Endometrial microvascular endothelial cells (primary cell): ENCODE measurements at regions not wholly inside any gene's neighbourhood (a gene's known extent, or its start where the extent isn't known, plus 50 kb on each side); places are given as distances from the start of the nearest gene placed in this dataset.
"Not testable (repeated sequence)": the region's sequence is repeated elsewhere in the genome, so short reads cannot be mapped to it uniquely, and the experiment has no call there.

Source experiments
- in situ Hi-C: cut with HindIII; loops from 2 replicates; pipeline ENCODE4 v1.10.0; 2017; ENCODE audit warnings: low sequenced_read_pairs, low pct_unique_long_range_greater_than_20kb; ENCODE audit errors: inconsistent ontology term

- in situ Hi-C loops, result no loop called here
Observed at GRCh38 chr1:30596470-30596869, 126.9 kb downstream of the MATN1 start.

- in situ Hi-C loops, result no loop called here
Observed at GRCh38 chr1:30589083-30589482, 134.3 kb downstream of the MATN1 start.

DNA sequence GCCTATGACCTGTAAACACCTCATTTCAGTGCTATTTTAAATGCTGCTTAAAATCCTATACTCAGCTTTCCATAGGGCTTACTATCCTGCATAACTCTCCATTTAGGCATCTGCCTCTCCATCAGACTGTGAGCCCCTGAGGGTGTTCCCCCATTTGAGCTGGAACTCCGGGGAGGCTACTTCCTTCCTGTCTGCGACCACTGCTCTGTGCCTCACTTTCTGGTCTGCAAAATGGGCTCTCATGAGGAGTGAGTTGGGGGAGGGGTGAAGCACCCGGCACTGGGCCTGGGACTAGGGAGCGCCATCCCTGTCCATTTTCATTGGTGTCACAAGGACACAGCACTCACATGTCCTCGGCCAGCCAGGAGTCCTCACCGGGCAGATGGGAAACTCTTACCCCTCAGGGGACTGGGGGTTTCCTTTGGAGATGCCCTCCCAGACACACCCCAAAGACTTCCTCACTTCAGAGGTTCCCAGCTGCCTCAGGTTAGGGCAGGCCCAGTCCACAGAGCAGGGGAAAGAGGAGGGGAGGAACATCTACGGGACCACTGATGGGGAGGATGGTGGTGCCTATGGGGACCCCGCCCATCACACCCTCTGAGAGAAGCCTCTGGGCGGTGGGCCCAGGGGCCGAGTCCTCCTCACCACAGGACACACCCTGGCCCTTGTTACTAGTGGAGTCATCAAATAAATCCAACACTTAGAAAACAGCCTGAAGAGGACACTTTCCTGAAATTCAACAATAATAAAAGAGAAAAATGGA is 134.9 kb downstream of the MATN1 start:
- in situ Hi-C loops, result no loop called here

DNA sequence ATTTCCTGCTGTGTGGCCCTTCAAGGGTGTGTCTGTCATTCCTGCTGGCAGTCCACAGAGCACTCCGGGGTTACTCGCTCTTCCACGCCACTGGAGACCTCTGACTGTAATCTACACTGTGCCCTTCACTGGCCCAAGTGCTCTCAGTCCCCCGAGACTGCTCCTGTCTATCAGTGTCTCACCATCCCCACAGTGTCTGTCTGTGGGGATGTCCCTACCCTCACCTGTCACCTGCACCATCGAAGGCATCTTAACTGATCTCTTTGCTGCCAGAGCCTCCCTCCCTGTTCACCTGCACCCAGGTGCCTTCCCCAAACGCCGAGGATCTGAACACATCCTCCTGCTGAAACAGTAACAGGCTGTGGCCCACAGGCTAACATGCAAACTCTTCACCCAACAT is 136.7 kb downstream of the MATN1 start:
- in situ Hi-C loops, result no loop called here

GRCh38 chr1:30579580-30579979 is 143.8 kb downstream of the MATN1 start:
- in situ Hi-C loops, result no loop called here

DNA sequence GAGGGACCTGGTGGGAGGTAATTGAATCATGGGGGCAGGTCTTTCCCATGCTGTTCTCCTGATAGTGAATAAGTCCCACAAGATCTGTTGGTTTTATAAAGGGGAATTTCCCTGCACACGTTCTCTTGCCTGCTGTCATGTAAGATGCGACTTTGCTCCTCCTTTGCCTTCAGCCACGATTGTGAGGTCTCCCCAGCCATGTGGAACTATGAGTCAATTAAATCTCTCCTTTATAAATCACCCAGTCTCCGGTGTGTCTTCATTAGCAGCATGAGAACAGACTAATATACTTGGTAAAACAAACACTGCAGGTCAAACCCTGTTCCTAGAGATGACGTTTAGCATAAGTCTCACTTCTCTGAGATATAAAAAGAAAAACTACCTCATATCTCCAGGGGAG is 148.3 kb downstream of the MATN1 start:
- in situ Hi-C loops, result no loop called here

DNA sequence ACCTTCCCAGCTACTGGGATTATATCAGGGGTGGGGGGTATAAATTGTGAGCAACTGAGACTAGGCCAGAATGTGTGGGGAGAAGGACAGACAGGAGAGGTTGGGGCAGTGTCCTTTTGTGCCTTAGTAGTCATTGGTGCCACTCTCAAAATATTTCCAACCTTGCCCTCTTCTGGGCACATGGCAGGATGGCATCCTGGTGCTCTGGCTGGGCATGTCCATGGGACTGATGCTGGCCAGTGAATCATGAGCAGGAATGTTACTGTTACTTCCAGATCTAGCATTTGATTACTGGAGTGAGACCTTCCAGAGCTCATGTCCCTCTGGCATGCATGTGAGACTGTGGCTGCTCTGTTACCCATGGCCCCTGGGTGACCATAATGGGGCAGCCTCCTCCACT is 151.2 kb downstream of the MATN1 start:
- in situ Hi-C loops, result no loop called here

- in situ Hi-C loops, result no loop called here
Observed at GRCh38 chr1:30571380-30571779, 152.0 kb downstream of the MATN1 start.

GRCh38 chr1:30569384-30569783 is 154.0 kb downstream of the MATN1 start:
- in situ Hi-C loops, result no loop called here

DNA sequence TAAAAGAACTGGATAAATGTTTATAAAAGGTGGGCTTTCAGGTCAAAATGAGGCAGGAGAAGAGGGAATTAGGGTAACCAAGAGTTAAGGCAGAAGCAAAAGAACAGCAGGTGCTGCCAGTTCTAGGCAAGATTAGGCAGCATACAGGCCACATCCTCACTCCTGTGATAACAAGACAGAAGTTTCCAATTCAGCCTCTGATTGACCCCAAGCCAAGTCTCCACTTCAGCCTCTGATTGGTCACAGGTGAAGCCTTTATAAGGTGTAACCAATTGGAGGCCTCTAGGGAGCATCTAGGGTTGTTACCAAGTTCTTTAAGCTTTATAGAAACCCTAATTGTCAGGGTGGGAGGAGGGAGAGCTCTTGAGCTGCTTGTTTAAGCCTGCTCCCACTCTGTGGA is 160.8 kb downstream of the MATN1 start:
- in situ Hi-C loops, result no loop called here

- in situ Hi-C loops, result no loop called here
Observed at GRCh38 chr1:30551603-30552002, 171.8 kb downstream of the MATN1 start.

GRCh38 chr1:30550365-30551220 is 172.8 kb downstream of the MATN1 start:
- in situ Hi-C loops, result no loop called here

- in situ Hi-C loops, result not testable (repeated sequence)
Observed at GRCh38 chr1:30549872-30550271, 173.5 kb downstream of the MATN1 start.

DNA sequence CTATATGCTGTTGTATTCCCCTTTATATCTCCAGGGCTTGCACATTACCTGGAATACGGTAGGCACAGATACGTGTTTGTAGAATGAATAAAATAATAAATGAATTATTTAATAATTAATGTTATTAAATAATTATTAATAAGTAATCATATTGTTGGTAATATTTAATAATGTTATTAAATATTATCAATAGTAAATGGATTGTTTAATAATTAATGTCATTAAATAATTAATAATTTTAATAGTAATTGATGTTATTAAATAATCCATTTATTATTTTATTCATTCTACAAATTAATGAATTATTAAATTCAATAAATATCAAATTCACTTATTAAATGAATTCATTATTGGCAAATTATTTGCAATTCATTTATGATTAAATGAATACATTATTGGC is 175.1 kb downstream of the MATN1 start:
- in situ Hi-C loops, result no loop called here

DNA sequence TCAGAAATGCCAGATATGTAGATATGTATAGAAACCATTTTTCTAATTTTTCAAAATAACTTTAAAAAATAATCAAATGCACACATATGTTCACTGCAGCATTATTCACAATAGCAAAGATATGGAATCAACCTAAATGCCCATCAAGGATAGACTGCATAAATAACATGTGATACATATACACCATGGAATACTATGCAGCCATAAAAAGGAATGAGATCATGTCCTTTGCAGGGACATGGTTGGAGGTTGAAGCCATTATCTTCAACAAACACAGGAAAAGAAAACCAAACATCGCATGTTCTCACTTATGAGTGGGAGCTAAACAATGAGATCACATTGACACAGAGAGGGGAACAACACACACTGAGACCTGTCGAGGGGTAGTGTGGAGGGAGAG is 176.1 kb downstream of the MATN1 start:
- in situ Hi-C loops, result not testable (repeated sequence)

- in situ Hi-C loops, result no loop called here
Observed at GRCh38 chr1:30545365-30545764, 178.0 kb downstream of the MATN1 start.

GRCh38 chr1:30541721-30542485 is 181.5 kb downstream of the MATN1 start:
- in situ Hi-C loops, result no loop called here

- in situ Hi-C loops, result no loop called here
Observed at GRCh38 chr1:30540611-30541192, 182.7 kb downstream of the MATN1 start.

GRCh38 chr1:30539884-30540283 is 183.5 kb downstream of the MATN1 start:
- in situ Hi-C loops, result no loop called here
